Activated CD8-positive, alpha-beta T cell treated with anti-CD3 and anti-CD28 coated beads, Interleukin-2, amount 10 ng/mL, durations not matched to agents 7 days and 5 days (primary cell): ENCODE measurements at regions not wholly inside any gene's neighbourhood (a gene's known extent, or its start where the extent isn't known, plus 50 kb on each side); places are given as distances from the start of the nearest gene placed in this dataset.

Experiments used
- ATAC-seq: fragments of 150-1000 bp; cut with Tn5 transposase; one replicate; pipeline ENCODE4 v1.10.0; 2021; ENCODE audit warnings: moderate library complexity
- CTCF ChIA-PET: fragments of 350-600 bp; sonication (Branson Sonifier 250); formaldehyde crosslinking; loops from one replicate; lab custom pipeline; 2021; ENCODE audit warnings: antibody characterized with exemption; lab: Charles Lee
- POLR2A ChIA-PET: fragments of 350-600 bp; sonication (Branson Sonifier 250); formaldehyde crosslinking; loops from one replicate; lab custom pipeline; 2021; ENCODE audit warnings: antibody characterized with exemption; lab: Charles Lee
- DNase-seq: peaks from one replicate; pipeline ENCODE4 v3.0.0-alpha.2; 2020
- H3K27ac Mint-ChIP-seq: one replicate; pipeline ENCODE4 v1.8.0; 2021; ENCODE audit warnings: mild to moderate bottlenecking, mixed read lengths
- H3K27me3 Mint-ChIP-seq: one replicate; pipeline ENCODE4 v1.8.0; 2021; ENCODE audit warnings: low read depth, mixed read lengths
- H3K36me3 Mint-ChIP-seq: one replicate; pipeline ENCODE4 v1.8.0; 2021; ENCODE audit warnings: low read depth, mixed read lengths
- H3K4me1 Mint-ChIP-seq: one replicate; pipeline ENCODE4 v1.8.0; 2021; ENCODE audit warnings: low read depth, mixed read lengths
- H3K4me3 Mint-ChIP-seq: one replicate; pipeline ENCODE4 v1.8.0; 2021; ENCODE audit warnings: mild to moderate bottlenecking, mixed read lengths
- H3K9me3 Mint-ChIP-seq: one replicate; pipeline ENCODE4 v1.8.0; 2022; ENCODE audit warnings: mixed read lengths; ENCODE audit not compliant: insufficient read depth

- ATAC-seq (no peak), DNase-seq (no peak)
- Mint-ChIP-seq H3K36me3 (no peaks in the 10 kb centered on the region), H3K27me3 (no peaks in the 10 kb centered on the region), H3K9me3 (peaks cover 10% of the 10 kb centered on the region), H3K4me3 (no peak overlapping the region), H3K27ac (no peak overlapping the region), H3K4me1 (no peaks in the 10 kb centered on the region)
- ChIA-PET CTCF (no interaction called here), POLR2A (no interaction called here)
Observed at GRCh38 chr13:85661675-85662074, 137.5 kb downstream of the SLITRK6 start.

- Mint-ChIP-seq H3K4me3 (no peak overlapping the region), H3K27ac (no peak overlapping the region), H3K36me3 (no peaks in the 10 kb centered on the region), H3K4me1 (no peaks in the 10 kb centered on the region), H3K27me3 (no peaks in the 10 kb centered on the region), H3K9me3 (peaks cover 10% of the 10 kb centered on the region)
- ChIA-PET CTCF (no interaction called here), POLR2A (no interaction called here)
- ATAC-seq (no peak), DNase-seq (no peak)
Observed at GRCh38 chr13:85659493-85659892, 139.7 kb downstream of the SLITRK6 start.

- no peak overlapping the region for H3K4me3 Mint-ChIP-seq
- H3K36me3 Mint-ChIP-seq, result no peaks in the 10 kb centered on the region
- no peak overlapping the region for H3K27ac Mint-ChIP-seq
- POLR2A ChIA-PET, result no interaction called here
- H3K4me1 Mint-ChIP-seq, result no peaks in the 10 kb centered on the region
- peaks cover 10% of the 10 kb centered on the region for H3K9me3 Mint-ChIP-seq
- no peaks in the 10 kb centered on the region for H3K27me3 Mint-ChIP-seq
- no peak for ATAC-seq
- CTCF ChIA-PET, result no interaction called here
- DNase-seq, result no peak
Observed at GRCh38 chr13:85657942-85658341, 141.3 kb downstream of the SLITRK6 start.

GRCh38 chr13:85655040-85655439, 144.2 kb downstream of the SLITRK6 start:
- CTCF ChIA-PET, result no interaction called here
- POLR2A ChIA-PET, result no interaction called here
- H3K4me1 Mint-ChIP-seq, result no peaks in the 10 kb centered on the region
- no peak for DNase-seq
- H3K4me3 Mint-ChIP-seq, result no peak overlapping the region
- no peaks in the 10 kb centered on the region for H3K27me3 Mint-ChIP-seq
- H3K36me3 Mint-ChIP-seq, result no peaks in the 10 kb centered on the region
- peaks cover 5% of the 10 kb centered on the region for H3K9me3 Mint-ChIP-seq
- ATAC-seq, result no peak
- H3K27ac Mint-ChIP-seq, result no peak overlapping the region

- ATAC-seq (no peak), DNase-seq (no peak)
- H3K36me3 Mint-ChIP-seq, result no peaks in the 10 kb centered on the region
- no peaks in the 10 kb centered on the region for H3K9me3 Mint-ChIP-seq
- H3K27me3 Mint-ChIP-seq, result no peaks in the 10 kb centered on the region
- POLR2A ChIA-PET, result no interaction called here
- no peak overlapping the region for H3K4me3 Mint-ChIP-seq
- H3K27ac Mint-ChIP-seq, result no peak overlapping the region
- CTCF ChIA-PET, result no interaction called here
- no peaks in the 10 kb centered on the region for H3K4me1 Mint-ChIP-seq
Observed at GRCh38 chr13:85654227-85654626, 145.0 kb downstream of the SLITRK6 start.

DNA sequence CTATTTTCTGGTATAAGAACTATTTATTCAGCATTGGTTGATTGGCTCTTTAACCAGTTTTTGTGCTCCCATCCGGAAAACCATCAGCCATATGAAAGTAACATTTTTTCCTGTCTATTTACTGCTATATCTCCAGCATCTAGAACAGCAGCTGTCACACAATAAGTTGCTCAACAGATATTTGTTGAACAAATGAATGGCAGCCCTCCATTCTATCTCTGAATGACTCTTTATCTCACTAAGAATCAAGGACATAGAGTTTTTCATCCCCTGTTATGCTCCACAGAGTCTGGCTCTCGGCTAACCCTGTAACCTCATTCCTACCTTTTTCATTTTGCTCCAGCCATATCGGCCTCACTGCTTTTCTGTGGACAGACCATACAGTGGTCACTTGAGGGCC, 145.5 kb downstream of the SLITRK6 start:
- Mint-ChIP-seq H3K9me3 (no peaks in the 10 kb centered on the region), H3K36me3 (no peaks in the 10 kb centered on the region), H3K27ac (no peak overlapping the region), H3K27me3 (no peaks in the 10 kb centered on the region), H3K4me3 (no peak overlapping the region), H3K4me1 (no peaks in the 10 kb centered on the region)
- ChIA-PET CTCF (no interaction called here), POLR2A (no interaction called here)
- ATAC-seq, result no peak
- DNase-seq, result no peak

- H3K27me3 Mint-ChIP-seq, result no peaks in the 10 kb centered on the region
- no peak overlapping the region for H3K27ac Mint-ChIP-seq
- DNase-seq (no peak), ATAC-seq (no peak)
- H3K4me3 Mint-ChIP-seq, result no peak overlapping the region
- H3K9me3 Mint-ChIP-seq, result no peaks in the 10 kb centered on the region
- H3K4me1 Mint-ChIP-seq, result no peaks in the 10 kb centered on the region
- ChIA-PET POLR2A (no interaction called here), CTCF (no interaction called here)
- no peaks in the 10 kb centered on the region for H3K36me3 Mint-ChIP-seq
Observed at GRCh38 chr13:85652491-85652890, 146.7 kb downstream of the SLITRK6 start.

GRCh38 chr13:85651440-85651839, 147.8 kb downstream of the SLITRK6 start:
- Mint-ChIP-seq H3K4me1 (no peaks in the 10 kb centered on the region), H3K9me3 (no peaks in the 10 kb centered on the region), H3K4me3 (no peak overlapping the region), H3K27me3 (no peaks in the 10 kb centered on the region), H3K27ac (no peak overlapping the region), H3K36me3 (no peaks in the 10 kb centered on the region)
- CTCF ChIA-PET, result no interaction called here
- POLR2A ChIA-PET, result no interaction called here
- DNase-seq (no peak), ATAC-seq (no peak)

GRCh38 chr13:85650613-85651012, 148.6 kb downstream of the SLITRK6 start:
- no peaks in the 10 kb centered on the region for H3K9me3 Mint-ChIP-seq
- no peak overlapping the region for H3K4me3 Mint-ChIP-seq
- H3K27ac Mint-ChIP-seq, result no peak overlapping the region
- H3K36me3 Mint-ChIP-seq, result no peaks in the 10 kb centered on the region
- ATAC-seq, result no peak
- H3K4me1 Mint-ChIP-seq, result no peaks in the 10 kb centered on the region
- H3K27me3 Mint-ChIP-seq, result no peaks in the 10 kb centered on the region
- ChIA-PET POLR2A (no interaction called here), CTCF (no interaction called here)
- DNase-seq, result no peak

DNA sequence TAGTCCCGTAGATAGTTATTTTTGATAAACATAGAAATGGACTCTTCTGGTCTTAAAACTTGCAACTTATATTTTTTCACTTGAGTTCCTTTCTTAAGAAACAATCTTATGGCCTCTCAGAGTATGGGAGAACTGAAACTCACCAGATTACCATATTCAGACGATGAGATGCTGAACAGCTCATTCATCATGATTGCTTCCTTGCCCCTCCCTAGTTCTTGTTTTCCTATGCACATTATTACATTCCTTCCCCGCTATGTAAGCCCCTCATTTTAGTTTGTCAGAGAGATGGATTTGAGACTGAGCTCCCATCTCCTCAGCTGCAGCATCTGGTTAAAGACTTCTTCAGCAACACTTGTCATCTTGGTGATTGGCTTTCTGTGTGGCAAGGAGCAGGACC, 158.5 kb downstream of the SLITRK6 start:
- ChIA-PET POLR2A (no interaction called here), CTCF (no interaction called here)
- Mint-ChIP-seq H3K4me3 (no peak overlapping the region), H3K36me3 (no peaks in the 10 kb centered on the region), H3K27ac (no peak overlapping the region), H3K4me1 (no peaks in the 10 kb centered on the region), H3K27me3 (no peaks in the 10 kb centered on the region), H3K9me3 (no peaks in the 10 kb centered on the region)
- ATAC-seq, result no peak
- DNase-seq, result no peak

GRCh38 chr13:85638815-85639393, 160.3 kb downstream of the SLITRK6 start:
- Mint-ChIP-seq H3K4me3 (no peak overlapping the region), H3K27ac (no peak overlapping the region), H3K9me3 (no peaks in the 10 kb centered on the region), H3K4me1 (no peaks in the 10 kb centered on the region), H3K36me3 (no peaks in the 10 kb centered on the region), H3K27me3 (no peaks in the 10 kb centered on the region)
- no peak for ATAC-seq
- ChIA-PET CTCF (interaction anchor here (0.6 kb wide), 1 partner anchor 1000 kb away, joined by 3 read pairs; no protein-coding TSS in a partner anchor), POLR2A (no interaction called here)
- DNase-seq, result no peak

DNA sequence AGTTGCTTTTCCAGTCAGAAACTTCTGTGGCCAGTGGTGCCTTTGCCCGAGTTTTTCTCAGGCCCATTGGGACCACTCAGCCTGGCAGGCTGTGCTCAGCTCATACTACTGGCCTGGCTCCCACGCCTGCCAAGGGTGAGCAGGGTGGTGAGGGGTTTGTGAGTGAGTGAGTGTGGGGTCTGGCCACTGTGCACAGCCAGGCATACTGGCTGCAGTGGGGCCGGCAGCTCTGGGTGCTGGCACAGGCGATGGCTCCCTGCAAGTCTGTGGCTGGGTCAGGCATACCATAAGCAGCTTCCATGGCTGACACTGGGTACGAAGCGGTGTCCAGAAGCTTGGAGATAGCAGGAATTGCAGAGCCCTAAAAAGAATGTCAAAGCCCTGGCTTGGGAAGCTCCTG, 161.0 kb downstream of the SLITRK6 start:
- CTCF ChIA-PET, result no interaction called here
- DNase-seq (no peak), ATAC-seq (no peak)
- Mint-ChIP-seq H3K27ac (no peak overlapping the region), H3K27me3 (no peaks in the 10 kb centered on the region), H3K4me1 (no peaks in the 10 kb centered on the region), H3K4me3 (no peak overlapping the region), H3K36me3 (no peaks in the 10 kb centered on the region), H3K9me3 (no peaks in the 10 kb centered on the region)
- POLR2A ChIA-PET, result no interaction called here

- ATAC-seq (no peak), DNase-seq (no peak)
- CTCF ChIA-PET, result no interaction called here
- no peak overlapping the region for H3K27ac Mint-ChIP-seq
- H3K36me3 Mint-ChIP-seq, result no peaks in the 10 kb centered on the region
- H3K9me3 Mint-ChIP-seq, result no peaks in the 10 kb centered on the region
- POLR2A ChIA-PET, result no interaction called here
- no peaks in the 10 kb centered on the region for H3K27me3 Mint-ChIP-seq
- H3K4me1 Mint-ChIP-seq, result no peaks in the 10 kb centered on the region
- no peak overlapping the region for H3K4me3 Mint-ChIP-seq
Observed at GRCh38 chr13:85632526-85633195, 166.6 kb downstream of the SLITRK6 start.
